ENCODE measurements at regions not wholly inside any gene's neighbourhood (a gene's known extent, or its start where the extent isn't known, plus 50 kb on each side); places are given as distances from the start of the nearest gene placed in this dataset.

- in situ Hi-C loops (cut with HindIII; ENCODE audit: low sequenced_read_pairs), result no loop called here
Observed at GRCh38 chr12:74426091-74426490, 111.5 kb upstream of the ATXN7L3B start.

GRCh38 chr12:74429535-74429934 lies 108.1 kb upstream of the ATXN7L3B start:
- in situ Hi-C loops (cut with HindIII; ENCODE audit: low sequenced_read_pairs), result no loop called here

GRCh38 chr12:74431801-74432200 lies 105.8 kb upstream of the ATXN7L3B start:
- in situ Hi-C loops (cut with HindIII; ENCODE audit: low sequenced_read_pairs), result no loop called here

GRCh38 chr12:74440469-74440868 lies 97.2 kb upstream of the ATXN7L3B start:
- in situ Hi-C loops (cut with HindIII; ENCODE audit: low sequenced_read_pairs), result no loop called here

- in situ Hi-C loops (cut with HindIII; ENCODE audit: low sequenced_read_pairs), result no loop called here
Observed at GRCh38 chr12:74441872-74442271, 95.8 kb upstream of the ATXN7L3B start.

- in situ Hi-C loops (cut with HindIII; ENCODE audit: low sequenced_read_pairs), result no loop called here
Observed at GRCh38 chr12:74446466-74446865, 91.2 kb upstream of the ATXN7L3B start.

- in situ Hi-C loops (cut with HindIII; ENCODE audit: low sequenced_read_pairs), result no loop called here
Observed at GRCh38 chr12:74449872-74450271, 87.8 kb upstream of the ATXN7L3B start.

- in situ Hi-C loops (cut with HindIII; ENCODE audit: low sequenced_read_pairs), result no loop called here
Observed at GRCh38 chr12:74454109-74454508, 83.5 kb upstream of the ATXN7L3B start.

GRCh38 chr12:74455429-74455828 lies 82.2 kb upstream of the ATXN7L3B start:
- in situ Hi-C loops (cut with HindIII; ENCODE audit: low sequenced_read_pairs), result no loop called here

GRCh38 chr12:74456431-74456830 lies 81.2 kb upstream of the ATXN7L3B start:
- in situ Hi-C loops (cut with HindIII; ENCODE audit: low sequenced_read_pairs), result no loop called here

GRCh38 chr12:74468401-74468800 lies 69.2 kb upstream of the ATXN7L3B start:
- in situ Hi-C loops (cut with HindIII; ENCODE audit: low sequenced_read_pairs), result no loop called here

GRCh38 chr12:74476234-74476633 lies 61.4 kb upstream of the ATXN7L3B start:
- in situ Hi-C loops (cut with HindIII; ENCODE audit: low sequenced_read_pairs), result no loop called here

GRCh38 chr12:74481078-74481477 lies 56.6 kb upstream of the ATXN7L3B start:
- in situ Hi-C loops (cut with HindIII; ENCODE audit: low sequenced_read_pairs), result no loop called here

- in situ Hi-C loops (cut with HindIII; ENCODE audit: low sequenced_read_pairs), result no loop called here
Observed at GRCh38 chr12:74482115-74482514, 55.5 kb upstream of the ATXN7L3B start.

GRCh38 chr12:74483057-74483456 lies 54.6 kb upstream of the ATXN7L3B start:
- in situ Hi-C loops (cut with HindIII; ENCODE audit: low sequenced_read_pairs), result no loop called here

Measured in DLD1 (cell line).